A549 (cell line): ENCODE measurements at regions not wholly inside any gene's neighbourhood (a gene's known extent, or its start where the extent isn't known, plus 50 kb on each side); places are given as distances from the start of the nearest gene placed in this dataset.

Experiments used
- ATAC-seq, 2 experiments: fragments of 200-7000 bp in 1 of 2; fragments of >200 bp in 1 of 2; cut with Nextera tagmentation in 1 of 2; cut with Tn5 transposase in 1 of 2; 3 replicates each; pipeline versions ENCODE4 v1.8.0 to v1.9.1; 2018 to 2020; ENCODE audit warnings: mild to moderate bottlenecking in 1 of 2, moderate library complexity in 1 of 2
- CTCF ChIA-PET: fragments of 300-600 bp; sonication (Branson Sonifier 250); formaldehyde crosslinking; extraction: SDS; loops from one replicate; lab custom pipeline; 2021; ENCODE audit warnings: antibody characterized with exemption, inconsistent platforms; lab: Yijun Ruan, JAX
- POLR2A ChIA-PET: fragments of 350-600 bp; formaldehyde crosslinking; extraction: SDS; loops from one replicate; lab custom pipeline; 2021; ENCODE audit warnings: antibody characterized with exemption, inconsistent platforms; lab: Yijun Ruan, JAX
- DNase-seq, 2 experiments: peaks; one replicate each; pipeline versions ENCODE4 v3.0.0 to v3.0.0-alpha.2; 2011 to 2016; ENCODE audit warnings: low read depth in 1 of 2, low spot score in 1 of 2
- FAIRE-seq: peaks from 2 replicates; lab custom pipeline; 2011; peaks lifted over from hg19 to GRCh38; lab: Jason Lieb, UNC
- H3K27ac ChIP-seq, 2 experiments: fragments of >200 bp; sonication (Bioruptor Twin); formaldehyde crosslinking; 3 replicates each; pipeline ENCODE4 v1.5.1; 2016 to 2017
- H3K4me1 ChIP-seq: fragments of >200 bp; sonication (Bioruptor Twin); formaldehyde crosslinking; 3 replicates; pipeline ENCODE4 v1.6.1; 2016
- H3K4me2 ChIP-seq: fragments of >200 bp; sonication (Bioruptor Twin); formaldehyde crosslinking; 3 replicates; pipeline ENCODE4 v1.6.1; 2016
- H3K4me3 ChIP-seq: fragments of >200 bp; sonication (Bioruptor Twin); formaldehyde crosslinking; 3 replicates; pipeline ENCODE4 v1.5.1; 2016
- H3K9me3 ChIP-seq: fragments of >200 bp; sonication (Bioruptor Twin); formaldehyde crosslinking; 3 replicates; pipeline ENCODE4 v1.6.1; 2016
- ATOH8 ChIP-seq: fragments of 250-450 bp; sonication (Bioruptor Pico); IDR thresholded peaks from 2 replicates; pipeline ENCODE4 v1.5.0; 2020; ENCODE audit warnings: low read depth, mild to moderate bottlenecking, moderate library complexity
- BHLHE40 ChIP-seq: IDR thresholded peaks from 2 replicates; pipeline ENCODE4 v1.6.1; 2012; ENCODE audit warnings: low read depth, low read length, inconsistent platforms
- CBX2 ChIP-seq: fragments of 200-600 bp; sonication (generic); IDR thresholded peaks from 2 replicates; pipeline ENCODE4 v1.6.1; 2016; ENCODE audit warnings: low read depth, mild to moderate bottlenecking, borderline replicate concordance
- CBX8 ChIP-seq: fragments of 200-600 bp; sonication (generic); IDR thresholded peaks from 2 replicates; pipeline ENCODE4 v1.6.1; 2016
- CHD4 ChIP-seq: fragments of 200-600 bp; sonication (generic); IDR thresholded peaks from 2 replicates; pipeline ENCODE4 v1.6.1; 2016; ENCODE audit warnings: antibody characterized with exemption, mild to moderate bottlenecking, borderline replicate concordance
- EHMT2 ChIP-seq: fragments of 200-600 bp; sonication (generic); IDR thresholded peaks from 2 replicates; pipeline ENCODE4 v1.6.1; 2016; ENCODE audit warnings: antibody characterized with exemption, low read depth, mild to moderate bottlenecking, moderate library complexity
- ELK1 ChIP-seq: fragments of 150-350 bp; IDR thresholded peaks from 2 replicates; pipeline ENCODE4 v1.6.1; 2014; ENCODE audit warnings: low read depth, mild to moderate bottlenecking, low read length
- ESRRA ChIP-seq: fragments of 150-350 bp; IDR thresholded peaks from 2 replicates; pipeline ENCODE4 v1.6.1; 2014; ENCODE audit warnings: mild to moderate bottlenecking, low read length, borderline replicate concordance
- FOSB ChIP-seq: fragments of 250-450 bp; sonication (Bioruptor Pico); IDR thresholded peaks from 2 replicates; pipeline ENCODE4 v1.5.0; 2020; ENCODE audit warnings: mild to moderate bottlenecking, moderate library complexity
- FOSL2 ChIP-seq, 2 experiments: fragments of 450-650 bp in 1 of 2; fragments of >200 bp in 1 of 2; sonication (Bioruptor Twin) in 1 of 2; formaldehyde crosslinking; IDR thresholded peaks; 2 replicates each; pipeline versions ENCODE4 v1.5.0 to v1.6.1; 2016 to 2020; ENCODE audit warnings: mild to moderate bottlenecking in 1 of 2, moderate library complexity in 1 of 2
- FOXS1 ChIP-seq: fragments of 250-450 bp; sonication (Bioruptor Pico); IDR thresholded peaks from 2 replicates; pipeline ENCODE4 v1.5.0; 2020; ENCODE audit warnings: mild to moderate bottlenecking, moderate library complexity
- GATA3 ChIP-seq: IDR thresholded peaks from 2 replicates; pipeline ENCODE4 v1.6.1; 2012; ENCODE audit warnings: borderline replicate concordance
- HOXA7 ChIP-seq: fragments of 250-450 bp; sonication (Bioruptor Pico); IDR thresholded peaks from 2 replicates; pipeline ENCODE4 v1.5.0; 2020; ENCODE audit warnings: mild to moderate bottlenecking, moderate library complexity
- JUN ChIP-seq, 2 experiments: fragments of >200 bp; sonication (Bioruptor Twin); formaldehyde crosslinking; IDR thresholded peaks; 2 replicates in 1 of 2; 3 replicates in 1 of 2; pipeline ENCODE4 v1.6.1; 2016 to 2017
- JUNB ChIP-seq: fragments of >200 bp; sonication (Bioruptor Twin); formaldehyde crosslinking; IDR thresholded peaks from 2 replicates; pipeline ENCODE4 v1.6.1; 2016
- KDM1A ChIP-seq: fragments of 200-600 bp; sonication (generic); IDR thresholded peaks from 2 replicates; pipeline ENCODE4 v1.6.1; 2016; ENCODE audit warnings: low read depth, mild to moderate bottlenecking
- KDM5A ChIP-seq: fragments of 200-600 bp; sonication (generic); IDR thresholded peaks from 2 replicates; pipeline ENCODE4 v1.6.1; 2016; ENCODE audit warnings: antibody characterized with exemption, mild to moderate bottlenecking
- MAX ChIP-seq: IDR thresholded peaks from 2 replicates; pipeline ENCODE4 v1.6.1; 2012
- MAZ ChIP-seq: fragments of 150-350 bp; IDR thresholded peaks from 2 replicates; pipeline ENCODE4 v1.6.1; 2014; ENCODE audit warnings: antibody characterized with exemption, low read depth, low read length, borderline replicate concordance
- NFE2L2 ChIP-seq: fragments of 150-350 bp; conservative IDR thresholded peaks from 2 replicates; pipeline ENCODE4 v1.6.1; 2014; ENCODE audit warnings: low read length
- NPAS2 ChIP-seq: fragments of 250-450 bp; sonication (Bioruptor Pico); IDR thresholded peaks from 2 replicates; pipeline ENCODE4 v1.8.0; 2022; ENCODE audit warnings: mild to moderate bottlenecking, moderate library complexity, borderline replicate concordance
- NR3C1 ChIP-seq: fragments of >200 bp; sonication (Bioruptor Twin); formaldehyde crosslinking; IDR thresholded peaks from 3 replicates; pipeline ENCODE4 v1.6.1; 2017
- POLR2AphosphoS2 ChIP-seq: conservative IDR thresholded peaks from 2 replicates; pipeline ENCODE4 v1.6.1; 2012; ENCODE audit warnings: low read length, improper control_type of control experiment, inconsistent platforms
- RARB ChIP-seq: fragments of 250-450 bp; sonication (Bioruptor Pico); IDR thresholded peaks from 2 replicates; pipeline ENCODE4 v1.8.0; 2021; ENCODE audit warnings: mild to moderate bottlenecking, moderate library complexity
- RCOR1 ChIP-seq: fragments of 150-350 bp; IDR thresholded peaks from 2 replicates; pipeline ENCODE4 v1.6.1; 2014; ENCODE audit warnings: antibody characterized with exemption, low read length, low read depth
- SMC3 ChIP-seq: fragments of >200 bp; sonication (Bioruptor Twin); formaldehyde crosslinking; IDR thresholded peaks from 3 replicates; pipeline ENCODE4 v1.6.1; 2018; ENCODE audit warnings: inconsistent platforms
- SREBF2 ChIP-seq: fragments of 450-650 bp; IDR thresholded peaks from 2 replicates; pipeline ENCODE4 v1.6.1; 2014; ENCODE audit warnings: mild to moderate bottlenecking, moderate library complexity
- TFCP2L1 ChIP-seq: fragments of 250-450 bp; sonication (Bioruptor Pico); IDR thresholded peaks from 2 replicates; pipeline ENCODE4 v1.5.0; 2021; ENCODE audit warnings: mild to moderate bottlenecking
- USF2 ChIP-seq: fragments of 450-650 bp; IDR thresholded peaks from 2 replicates; pipeline ENCODE4 v1.6.1; 2014; ENCODE audit warnings: antibody characterized with exemption
- ZFP36 ChIP-seq: fragments of 450-650 bp; IDR thresholded peaks from 2 replicates; pipeline ENCODE4 v1.6.1; 2014; ENCODE audit warnings: borderline replicate concordance; ENCODE audit not compliant: partially characterized antibody
- ZSCAN20 ChIP-seq: fragments of 250-450 bp; sonication (Bioruptor Pico); IDR thresholded peaks from 2 replicates; pipeline ENCODE4 v1.8.0; 2022; ENCODE audit warnings: mild to moderate bottlenecking, moderate library complexity
- WGBS: methylation state at CpG from one replicate; pipeline ENCODE4 v1.1.6; 2017; ENCODE audit errors: missing lambda C conversion rate; 5-methylcytosine and 5-hydroxymethylcytosine counted together

GRCh38 chr3:159902546-159903314 is 85.9 kb upstream of the IL12A start:
- CTCF ChIA-PET: interaction anchor here (1.1 to 1.7 kb wide), 4 partner anchors 10 to 101 kb away, joined by 3 to 13 read pairs (median 4); partner anchors contain the start of gene IL12A
- ATAC-seq: peak in 1 of 2 experiments; percentile 32; a peak in 2 of 6 replicates
- WGBS: 81% methylated on average over 8 of the region's 8 CpGs
- TF ChIP-seq KDM1A: no peak
- no peak for TF ChIP-seq USF2
- no peak for TF ChIP-seq POLR2AphosphoS2
- TF ChIP-seq GATA3: no peak
- no peak for TF ChIP-seq FOSL2 (IDR thresholded peaks at IDR 0.05)
- TF ChIP-seq FOSL2 (CRISPR knock-in tag; IDR thresholded peaks at IDR 0.05): no peak
- no peak for TF ChIP-seq ZSCAN20 (CRISPR knock-in tag)
- TF ChIP-seq, all 56 proteins: peak for 0
- H3K4me1 ChIP-seq: no peaks in the 10 kb centered on the region
- H3K27ac ChIP-seq: no peak overlapping the region
- FAIRE-seq (no peak), DNase-seq (no peak)
- H3K9me3 ChIP-seq: no peaks in the 10 kb centered on the region
- POLR2A ChIA-PET: interaction anchor here (1.2 kb wide), 1 partner anchor 42 kb away, joined by 3 read pairs; no protein-coding TSS in a partner anchor
- H3K4me2 ChIP-seq: no peak overlapping the region
- H3K4me3 ChIP-seq: no peak overlapping the region

- Histone ChIP-seq H3K4me3 (no peak overlapping the region), H3K4me2 (no peak overlapping the region), H3K27ac (no peak overlapping the region), H3K9me3 (no peaks in the 10 kb centered on the region), H3K4me1 (no peaks in the 10 kb centered on the region)
- ATAC-seq (no peak), DNase-seq (no peak), FAIRE-seq (no peak)
- ChIA-PET POLR2A (no interaction called here), CTCF (interaction anchor here (0.8 to 3.7 kb wide), 6 partner anchors 9 to 102 kb away, joined by 3 to 19 read pairs (median 4); partner anchors contain the start of gene IL12A)
- WGBS: 85% methylated on average over 2 of the region's 2 CpGs
- TF ChIP-seq NFE2L2 (no peak), KDM1A (no peak), SMC3 (no peak), ELK1 (no peak), ATOH8 (CRISPR knock-in tag) (no peak), RARB (CRISPR knock-in tag) (no peak), ZSCAN20 (CRISPR knock-in tag) (no peak), NPAS2 (no peak), CBX8 (no peak), ESRRA (no peak), CBX2 (no peak), JUN (IDR thresholded peaks at IDR 0.05) (no peak), FOSB (CRISPR knock-in tag) (no peak), NR3C1 (no peak), HOXA7 (CRISPR knock-in tag) (no peak), CHD4 (no peak), MAZ (no peak)
These were observed 84.2 kb upstream of the IL12A start for GRCh38 chr3:159904455-159904854.

GRCh38 chr3:159904911-159905310 is 83.7 kb upstream of the IL12A start:
- FAIRE-seq (no peak), DNase-seq (no peak), ATAC-seq (no peak)
- H3K27ac ChIP-seq: no peak overlapping the region
- no peaks in the 10 kb centered on the region for H3K9me3 ChIP-seq
- H3K4me3 ChIP-seq: no peak overlapping the region
- no peaks in the 10 kb centered on the region for H3K4me1 ChIP-seq
- H3K4me2 ChIP-seq: no peak overlapping the region
- CTCF ChIA-PET: interaction anchor here (0.8 to 3.7 kb wide), 6 partner anchors 9 to 101 kb away, joined by 3 to 19 read pairs (median 3); partner anchors contain the start of gene IL12A
- POLR2A ChIA-PET: no interaction called here
- WGBS: 88% methylated on average over 2 of the region's 2 CpGs
- no peak for TF ChIP-seq EHMT2
- TF ChIP-seq BHLHE40: no peak
- no peak for TF ChIP-seq JUNB
- TF ChIP-seq FOSB (CRISPR knock-in tag): no peak
- TF ChIP-seq POLR2AphosphoS2: no peak
- no peak for TF ChIP-seq CHD4
- no peak for TF ChIP-seq NPAS2
- no peak for TF ChIP-seq KDM5A
- TF ChIP-seq ZFP36: no peak
- no peak for TF ChIP-seq FOSL2 (IDR thresholded peaks at IDR 0.05)
- no peak for TF ChIP-seq FOSL2 (CRISPR knock-in tag; IDR thresholded peaks at IDR 0.05)
- TF ChIP-seq MAX: no peak
- TF ChIP-seq FOXS1: no peak
- TF ChIP-seq GATA3: no peak
- no peak for TF ChIP-seq SREBF2
- no peak for TF ChIP-seq TFCP2L1 (CRISPR knock-in tag)
- no peak for TF ChIP-seq MAZ
- TF ChIP-seq RCOR1: no peak
